Mesothelial cell of epicardium (in vitro differentiated cells): ENCODE measurements at regions not wholly inside any gene's neighbourhood (a gene's known extent, or its start where the extent isn't known, plus 50 kb on each side); places are given as distances from the start of the nearest gene placed in this dataset.

ENCODE experiments used
- DNase-seq, 2 experiments: peaks; one replicate each; pipeline ENCODE4 v3.0.0; 2021; ENCODE audit warnings: low spot score in 2 of 2; ENCODE audit not compliant: unreplicated experiment in 2 of 2
- H3K27ac Mint-ChIP-seq: 2 replicates; pipeline ENCODE4 v1.8.0; 2021; ENCODE audit warnings: mixed read lengths
- H3K27me3 Mint-ChIP-seq: 2 replicates; pipeline ENCODE4 v1.8.0; 2021; ENCODE audit warnings: low read depth, mixed read lengths
- H3K36me3 Mint-ChIP-seq: 2 replicates; pipeline ENCODE4 v1.8.0; 2021; ENCODE audit warnings: mixed read lengths
- H3K4me1 Mint-ChIP-seq: 2 replicates; pipeline ENCODE4 v1.8.0; 2021; ENCODE audit warnings: mixed read lengths
- H3K4me3 Mint-ChIP-seq: 2 replicates; pipeline ENCODE4 v1.8.0; 2021; ENCODE audit warnings: mild to moderate bottlenecking, moderate library complexity, mixed read lengths
- H3K9me3 Mint-ChIP-seq: 2 replicates; pipeline ENCODE4 v1.8.0; 2021; ENCODE audit warnings: mixed read lengths
- TF ChIP-seq, protein P1 (sequence below): fragments of 200-600 bp; sonication (generic); IDR thresholded peaks from one replicate; pipeline ENCODE4 v1.5.0; 2021; ENCODE audit warnings: antibody characterized with exemption; ENCODE audit not compliant: unreplicated experiment

DNA sequence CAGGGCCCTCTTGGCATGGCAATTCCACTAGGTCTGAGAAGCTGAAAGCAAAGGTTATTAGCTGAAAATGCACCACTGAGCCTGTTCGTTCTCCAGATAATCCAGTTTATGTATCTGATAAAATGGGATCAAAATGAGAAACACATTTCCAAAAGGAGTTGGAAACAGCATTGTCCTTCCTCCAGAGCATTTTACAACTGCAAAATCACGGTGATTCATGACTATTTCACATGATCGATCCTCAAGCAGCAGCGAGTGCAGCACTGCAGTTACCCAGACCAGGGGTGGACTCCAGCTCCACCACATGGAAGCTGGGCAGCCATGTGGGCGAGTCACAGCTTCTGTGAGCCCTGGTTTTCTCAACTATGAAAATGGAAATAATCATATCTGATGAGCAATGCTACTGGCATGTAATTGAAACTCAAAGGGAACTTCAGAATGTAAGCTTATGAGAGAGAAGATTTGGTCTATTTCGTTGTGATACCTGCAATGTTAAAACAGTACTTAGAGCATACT, 78.7 kb upstream of the MSX1 start:
- DNase-seq, result no peak
- Mint-ChIP-seq H3K4me1 (peaks cover 11% of the 10 kb centered on the region), H3K27ac (no peak overlapping the region), H3K27me3 (no peaks in the 10 kb centered on the region), H3K4me3 (no peak overlapping the region), H3K36me3 (no peaks in the 10 kb centered on the region), H3K9me3 (no peaks in the 10 kb centered on the region)
- TF ChIP-seq, protein P1, sequence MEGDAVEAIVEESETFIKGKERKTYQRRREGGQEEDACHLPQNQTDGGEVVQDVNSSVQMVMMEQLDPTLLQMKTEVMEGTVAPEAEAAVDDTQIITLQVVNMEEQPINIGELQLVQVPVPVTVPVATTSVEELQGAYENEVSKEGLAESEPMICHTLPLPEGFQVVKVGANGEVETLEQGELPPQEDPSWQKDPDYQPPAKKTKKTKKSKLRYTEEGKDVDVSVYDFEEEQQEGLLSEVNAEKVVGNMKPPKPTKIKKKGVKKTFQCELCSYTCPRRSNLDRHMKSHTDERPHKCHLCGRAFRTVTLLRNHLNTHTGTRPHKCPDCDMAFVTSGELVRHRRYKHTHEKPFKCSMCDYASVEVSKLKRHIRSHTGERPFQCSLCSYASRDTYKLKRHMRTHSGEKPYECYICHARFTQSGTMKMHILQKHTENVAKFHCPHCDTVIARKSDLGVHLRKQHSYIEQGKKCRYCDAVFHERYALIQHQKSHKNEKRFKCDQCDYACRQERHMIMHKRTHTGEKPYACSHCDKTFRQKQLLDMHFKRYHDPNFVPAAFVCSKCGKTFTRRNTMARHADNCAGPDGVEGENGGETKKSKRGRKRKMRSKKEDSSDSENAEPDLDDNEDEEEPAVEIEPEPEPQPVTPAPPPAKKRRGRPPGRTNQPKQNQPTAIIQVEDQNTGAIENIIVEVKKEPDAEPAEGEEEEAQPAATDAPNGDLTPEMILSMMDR, result no peak

GRCh38 chr4:4779486-4779885, 80.0 kb upstream of the MSX1 start:
- H3K27ac Mint-ChIP-seq, result no peak overlapping the region
- peaks cover 11% of the 10 kb centered on the region for H3K4me1 Mint-ChIP-seq
- TF ChIP-seq, protein P1, result no peak
- H3K9me3 Mint-ChIP-seq, result no peaks in the 10 kb centered on the region
- no peaks in the 10 kb centered on the region for H3K36me3 Mint-ChIP-seq
- no peaks in the 10 kb centered on the region for H3K27me3 Mint-ChIP-seq
- no peak overlapping the region for H3K4me3 Mint-ChIP-seq
- DNase-seq, result no peak

- Mint-ChIP-seq H3K9me3 (no peaks in the 10 kb centered on the region), H3K36me3 (no peaks in the 10 kb centered on the region), H3K4me1 (peaks cover 8% of the 10 kb centered on the region), H3K27me3 (no peaks in the 10 kb centered on the region), H3K4me3 (no peak overlapping the region), H3K27ac (no peak overlapping the region)
- TF ChIP-seq, protein P1, result no peak
- DNase-seq, result no peak
Measured at GRCh38 chr4:4779054-4779453, 80.4 kb upstream of the MSX1 start.

DNA sequence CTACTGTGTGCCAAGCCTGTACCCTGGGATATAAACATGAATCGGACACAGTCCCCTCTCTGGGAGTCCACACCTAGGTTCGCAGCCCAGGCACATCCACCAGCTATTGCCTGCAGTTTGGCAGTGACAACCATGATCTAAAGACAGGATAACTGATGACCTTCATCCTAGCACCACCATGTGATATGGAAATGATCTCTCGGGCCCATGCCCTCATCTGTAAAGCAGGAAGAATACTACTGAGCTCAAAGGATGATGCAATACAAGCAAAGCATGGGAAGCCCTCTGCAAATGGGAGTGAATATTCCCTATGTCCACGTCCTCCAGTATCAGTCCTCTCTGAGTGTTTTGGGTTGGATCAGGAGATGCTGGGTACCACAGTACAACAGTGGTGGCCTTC, 80.9 kb upstream of the MSX1 start:
- Mint-ChIP-seq H3K27ac (no peak overlapping the region), H3K4me3 (no peak overlapping the region), H3K4me1 (peaks cover 8% of the 10 kb centered on the region), H3K9me3 (no peaks in the 10 kb centered on the region), H3K36me3 (no peaks in the 10 kb centered on the region), H3K27me3 (no peaks in the 10 kb centered on the region)
- DNase-seq, result no peak
- TF ChIP-seq, protein P1, result no peak

- peaks cover 4% of the 10 kb centered on the region for H3K4me1 Mint-ChIP-seq
- DNase-seq, result no peak
- H3K9me3 Mint-ChIP-seq, result no peaks in the 10 kb centered on the region
- no peak overlapping the region for H3K4me3 Mint-ChIP-seq
- H3K36me3 Mint-ChIP-seq, result no peaks in the 10 kb centered on the region
- no peaks in the 10 kb centered on the region for H3K27me3 Mint-ChIP-seq
- TF ChIP-seq, protein P1, result no peak
- no peak overlapping the region for H3K27ac Mint-ChIP-seq
Measured at GRCh38 chr4:4776934-4777333, 82.5 kb upstream of the MSX1 start.

- H3K27me3 Mint-ChIP-seq, result no peaks in the 10 kb centered on the region
- TF ChIP-seq, protein P1, result no peak
- H3K9me3 Mint-ChIP-seq, result no peaks in the 10 kb centered on the region
- DNase-seq, result no peak
- no peaks in the 10 kb centered on the region for H3K36me3 Mint-ChIP-seq
- H3K4me1 Mint-ChIP-seq, result peaks cover 4% of the 10 kb centered on the region
- no peak overlapping the region for H3K27ac Mint-ChIP-seq
- H3K4me3 Mint-ChIP-seq, result no peak overlapping the region
Measured at GRCh38 chr4:4776335-4776734, 83.1 kb upstream of the MSX1 start.
